ENCODE measurements at regions not wholly inside any gene's neighbourhood (a gene's known extent, or its start where the extent isn't known, plus 50 kb on each side); places are given as distances from the start of the nearest gene placed in this dataset.
A peak's percentile ranks its signal among the peaks of the same experiment; 100 is the strongest.
"Not testable (repeated sequence)": the region's sequence is repeated elsewhere in the genome, so short reads cannot be mapped to it uniquely, and the experiment has no call there.

- no peak for DNase-seq
These were observed 87.0 kb downstream of the PLSCR2 start for GRCh38 chr3:146382386-146382785.

- no peak for DNase-seq
These were observed 89.3 kb downstream of the PLSCR2 start for GRCh38 chr3:146380046-146380445.

- no peak for DNase-seq
These were observed 94.1 kb downstream of the PLSCR2 start for GRCh38 chr3:146375219-146375618.

GRCh38 chr3:146374146-146374545 is 95.2 kb downstream of the PLSCR2 start:
- no peak for DNase-seq

GRCh38 chr3:146371902-146372301 is 97.5 kb downstream of the PLSCR2 start:
- no peak for DNase-seq

- no peak for DNase-seq
These were observed 100.4 kb downstream of the PLSCR2 start for GRCh38 chr3:146368882-146369523.

- DNase-seq, result no peak
These were observed 108.9 kb upstream of the PLSCR4 start for GRCh38 chr3:146359841-146360240.

GRCh38 chr3:146354421-146354820 is 103.5 kb upstream of the PLSCR4 start:
- DNase-seq, result not testable (repeated sequence)

- DNase-seq, result no peak
These were observed 99.9 kb upstream of the PLSCR4 start for GRCh38 chr3:146350852-146351251.

- no peak for DNase-seq
These were observed 95.0 kb upstream of the PLSCR4 start for GRCh38 chr3:146345900-146346299.

- DNase-seq, result no peak
These were observed 92.6 kb upstream of the PLSCR4 start for GRCh38 chr3:146343551-146343950.

- no peak for DNase-seq
These were observed 92.1 kb upstream of the PLSCR4 start for GRCh38 chr3:146342989-146343388.

GRCh38 chr3:146339349-146339748 is 88.4 kb upstream of the PLSCR4 start:
- DNase-seq, result no peak

GRCh38 chr3:146337991-146338390 is 87.1 kb upstream of the PLSCR4 start:
- no peak for DNase-seq

- DNase-seq, result no peak
These were observed 84.5 kb upstream of the PLSCR4 start for GRCh38 chr3:146335386-146335785.

GRCh38 chr3:146334151-146334550 is 83.2 kb upstream of the PLSCR4 start:
- no peak for DNase-seq

- DNase-seq, result no peak
These were observed 81.1 kb upstream of the PLSCR4 start for GRCh38 chr3:146331967-146332366.

GRCh38 chr3:146326875-146327543 is 76.1 kb upstream of the PLSCR4 start:
- DNase-seq, result peak; percentile 14

GRCh38 chr3:146325170-146325569 is 74.3 kb upstream of the PLSCR4 start:
- DNase-seq, result no peak

- no peak for DNase-seq
These were observed 71.4 kb upstream of the PLSCR4 start for GRCh38 chr3:146322216-146322817.

GRCh38 chr3:146314871-146315270 is 64.0 kb upstream of the PLSCR4 start:
- DNase-seq, result no peak

- DNase-seq, result no peak
These were observed 62.8 kb upstream of the PLSCR4 start for GRCh38 chr3:146313746-146314111.

- DNase-seq, result no peak
These were observed 62.3 kb upstream of the PLSCR4 start for GRCh38 chr3:146313031-146313745.

GRCh38 chr3:146308682-146309081 is 57.8 kb upstream of the PLSCR4 start:
- no peak for DNase-seq

Measured in retina (tissue), 1 donor.